Lower lobe of right lung (tissue), 2 donors: ENCODE measurements at regions not wholly inside any gene's neighbourhood (a gene's known extent, or its start where the extent isn't known, plus 50 kb on each side); places are given as distances from the start of the nearest gene placed in this dataset.
A peak's percentile ranks its signal among the peaks of the same experiment; 100 is the strongest.
"Not testable (repeated sequence)": the region's sequence is repeated elsewhere in the genome, so short reads cannot be mapped to it uniquely, and the experiment has no call there.

Source experiments
- ATAC-seq, 2 donors: fragments of 200-7000 bp; cut with Tn5 transposase; one replicate each; pipeline ENCODE4 v1.9.1; 2020 to 2022; ENCODE audit warnings: mild to moderate bottlenecking in 2 of 2, moderate library complexity in 2 of 2
- DNase-seq: peaks from one replicate; pipeline ENCODE4 v3.0.0-alpha.2; 2020
- H3K27ac ChIP-seq: fragments of 200-600 bp; one replicate; pipeline ENCODE4 v1.8.0; 2022
- H3K27me3 ChIP-seq: fragments of 200-600 bp; one replicate; pipeline ENCODE4 v1.8.0; 2022; ENCODE audit warnings: low read depth
- H3K36me3 ChIP-seq: fragments of 200-600 bp; one replicate; pipeline ENCODE4 v1.8.0; 2022; ENCODE audit warnings: mild to moderate bottlenecking
- H3K4me1 ChIP-seq: fragments of 200-600 bp; one replicate; pipeline ENCODE4 v1.8.0; 2022
- H3K4me3 ChIP-seq: fragments of 200-600 bp; one replicate; pipeline ENCODE4 v1.8.0; 2022; ENCODE audit warnings: mild to moderate bottlenecking
- H3K9me3 ChIP-seq: fragments of 200-600 bp; one replicate; pipeline ENCODE4 v1.8.0; 2022
- CTCF ChIP-seq: fragments of 200-600 bp; IDR thresholded peaks from one replicate; pipeline ENCODE4 v1.8.0; 2022; ENCODE audit warnings: antibody characterized with exemption, mild to moderate bottlenecking
- intact Hi-C: fragments of 100-400 bp; cut with DNase I; formaldehyde crosslinking; loops from one replicate; pipeline ENCODE4 v1.11.0; 2022
- donor health status: DM: no; HTN: yes; CAD: no; lungs with severe emphysema.

- Histone ChIP-seq H3K4me3 (no peak overlapping the region), H3K27ac (no peak overlapping the region), H3K36me3 (no peaks in the 10 kb centered on the region), H3K9me3 (no peaks in the 10 kb centered on the region), H3K27me3 (no peaks in the 10 kb centered on the region), H3K4me1 (no peaks in the 10 kb centered on the region)
- ATAC-seq (no peak), DNase-seq (no peak)
- intact Hi-C loops = no loop called here
- TF ChIP-seq CTCF = no peak
Measured at GRCh38 chr5:40441733-40442132, 238.0 kb upstream of the PTGER4 start.

- no peaks in the 10 kb centered on the region for H3K4me1 ChIP-seq
- H3K9me3 ChIP-seq = no peaks in the 10 kb centered on the region
- H3K36me3 ChIP-seq = no peaks in the 10 kb centered on the region
- TF ChIP-seq CTCF = no peak
- no peak for DNase-seq
- ATAC-seq = no peak
- no peaks in the 10 kb centered on the region for H3K27me3 ChIP-seq
- H3K27ac ChIP-seq = no peak overlapping the region
- H3K4me3 ChIP-seq = no peak overlapping the region
- intact Hi-C loops = no loop called here
Measured at GRCh38 chr5:40440746-40441145, 239.0 kb upstream of the PTGER4 start.

GRCh38 chr5:40439103-40439502 lies 240.6 kb upstream of the PTGER4 start:
- H3K4me3 ChIP-seq, intact Hi-C loops, H3K9me3 ChIP-seq, H3K4me1 ChIP-seq, H3K36me3 ChIP-seq, H3K27me3 ChIP-seq, H3K27ac ChIP-seq, ATAC-seq: not testable (repeated sequence)
- DNase-seq = peak; percentile 42

- not testable (repeated sequence) for DNase-seq, H3K9me3 ChIP-seq
Measured at GRCh38 chr5:40438646-40439045, 241.1 kb upstream of the PTGER4 start.

GRCh38 chr5:40437452-40437861 lies 242.3 kb upstream of the PTGER4 start:
- no peak overlapping the region for H3K27ac ChIP-seq
- no peaks in the 10 kb centered on the region for H3K4me1 ChIP-seq
- H3K4me3 ChIP-seq = no peak overlapping the region
- no peaks in the 10 kb centered on the region for H3K9me3 ChIP-seq
- ATAC-seq (peak; percentile 82), DNase-seq (no peak)
- H3K27me3 ChIP-seq = no peaks in the 10 kb centered on the region
- H3K36me3 ChIP-seq = no peaks in the 10 kb centered on the region
- TF ChIP-seq CTCF = no peak
- intact Hi-C loops = no loop called here

More at GRCh38 chr5:40438646-40439045, 241.1 kb upstream of the PTGER4 start:
- intact Hi-C loops, H3K27me3 ChIP-seq, ATAC-seq, H3K4me1 ChIP-seq, H3K27ac ChIP-seq, H3K36me3 ChIP-seq, H3K4me3 ChIP-seq: not testable (repeated sequence)

GRCh38 chr5:40436535-40437237 lies 243.0 kb upstream of the PTGER4 start:
- no peaks in the 10 kb centered on the region for H3K36me3 ChIP-seq
- H3K9me3 ChIP-seq = no peaks in the 10 kb centered on the region
- ATAC-seq = peak; percentile 55 to 69
- H3K4me3 ChIP-seq = no peak overlapping the region
- intact Hi-C loops = no loop called here
- no peaks in the 10 kb centered on the region for H3K27me3 ChIP-seq
- DNase-seq = no peak
- H3K4me1 ChIP-seq = no peaks in the 10 kb centered on the region
- no peak for TF ChIP-seq CTCF
- no peak overlapping the region for H3K27ac ChIP-seq

GRCh38 chr5:40435706-40436105 lies 244.0 kb upstream of the PTGER4 start:
- ATAC-seq, H3K27ac ChIP-seq, DNase-seq, H3K9me3 ChIP-seq, intact Hi-C loops, H3K4me3 ChIP-seq, H3K4me1 ChIP-seq, H3K27me3 ChIP-seq, H3K36me3 ChIP-seq: not testable (repeated sequence)
